DND-41 (cell line): ENCODE measurements at regions not wholly inside any gene's neighbourhood (a gene's known extent, or its start where the extent isn't known, plus 50 kb on each side); places are given as distances from the start of the nearest gene placed in this dataset.

ENCODE experiments used
- ATAC-seq: fragments of 200-7000 bp; cut with Tn5 transposase; 3 replicates; pipeline ENCODE4 v1.9.1; 2021; ENCODE audit warnings: low read depth; ENCODE audit not compliant: insufficient read depth
- DNase-seq: peaks from one replicate; pipeline ENCODE4 v3.0.0-alpha.2; 2020
- H2AFZ ChIP-seq: 2 replicates; pipeline ENCODE4 v1.6.0; 2012; ENCODE audit warnings: low read depth, low read length
- H3K27ac ChIP-seq: 2 replicates; pipeline ENCODE4 v1.5.1; 2012; ENCODE audit warnings: low read length, inconsistent platforms
- H3K27me3 ChIP-seq: fragments of 200-600 bp; sonication (generic); 2 replicates; pipeline ENCODE4 v1.6.0; 2012; ENCODE audit warnings: low read length, mild to moderate bottlenecking, inconsistent platforms; ENCODE audit not compliant: insufficient read depth, poor library complexity
- H3K36me3 ChIP-seq: 2 replicates; pipeline ENCODE4 v1.5.1; 2012; ENCODE audit warnings: low read length, inconsistent platforms; ENCODE audit not compliant: insufficient read depth
- H3K4me1 ChIP-seq: 2 replicates; pipeline ENCODE4 v1.5.1; 2012; ENCODE audit warnings: mild to moderate bottlenecking, low read length; ENCODE audit not compliant: insufficient read depth
- H3K4me2 ChIP-seq: 2 replicates; pipeline ENCODE4 v1.6.0; 2012; ENCODE audit warnings: mild to moderate bottlenecking, moderate library complexity, low read length, inconsistent platforms; ENCODE audit not compliant: insufficient read depth
- H3K4me3 ChIP-seq, 2 experiments: fragments of 200-600 bp in 1 of 2; shearing (Covaris generic) in 1 of 2; 2 replicates each; pipeline ENCODE4 v1.5.1; 2012 to 2016; ENCODE audit warnings: inconsistent platforms in 2 of 2, low read length in 2 of 2, mild to moderate bottlenecking in 2 of 2, low read depth in 1 of 2, moderate library complexity in 1 of 2
- H3K79me2 ChIP-seq: 2 replicates; pipeline ENCODE4 v1.6.0; 2012; ENCODE audit warnings: low read length, inconsistent platforms; ENCODE audit not compliant: insufficient read depth
- H3K9ac ChIP-seq: 2 replicates; pipeline ENCODE4 v1.6.0; 2012; ENCODE audit warnings: low read depth, mild to moderate bottlenecking, inconsistent platforms, low read length, moderate library complexity
- H3K9me3 ChIP-seq: 2 replicates; pipeline ENCODE4 v1.5.1; 2012; ENCODE audit warnings: low read length, moderate library complexity, mild to moderate bottlenecking, inconsistent platforms; ENCODE audit not compliant: insufficient read depth, severe bottlenecking
- H4K20me1 ChIP-seq: 2 replicates; pipeline ENCODE4 v1.6.0; 2012; ENCODE audit warnings: low read length; ENCODE audit not compliant: insufficient read depth
- EZH2 ChIP-seq: IDR thresholded peaks from 3 replicates; pipeline ENCODE4 v1.6.1; 2012; ENCODE audit warnings: borderline replicate concordance, low read depth, mild to moderate bottlenecking, moderate library complexity, low read length, inconsistent platforms; ENCODE audit not compliant: severe bottlenecking
- TF ChIP-seq, protein P1 (sequence below): IDR thresholded peaks from 2 replicates; pipeline ENCODE4 v1.5.1; 2012; ENCODE audit warnings: borderline replicate concordance, low read length, moderate library complexity, mild to moderate bottlenecking; ENCODE audit not compliant: poor library complexity, severe bottlenecking; ENCODE audit errors: extremely low read depth

DNA sequence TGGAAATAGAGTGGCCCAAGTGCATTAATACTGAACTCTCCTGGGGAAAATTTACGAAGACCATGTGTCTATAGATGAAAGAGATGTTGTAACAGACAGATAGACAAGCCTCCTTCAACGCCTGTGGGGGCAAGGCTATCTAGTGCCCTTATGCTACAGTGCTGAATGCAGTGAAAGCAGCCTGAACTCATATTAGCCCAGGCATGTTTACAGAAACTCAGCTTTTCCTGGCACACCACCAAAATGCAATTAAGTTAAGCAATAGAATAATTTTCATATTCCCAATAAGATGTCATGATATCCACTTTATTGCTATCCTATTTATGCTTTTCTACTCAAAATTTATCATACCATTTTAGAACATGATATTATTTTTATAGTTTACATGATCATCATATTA, 277.0 kb downstream of the DIRAS2 start:
- Histone ChIP-seq H3K4me3 (no peak overlapping the region), H3K9ac (no peak overlapping the region), H3K79me2 (no peaks in the 10 kb centered on the region), H4K20me1 (no peaks in the 10 kb centered on the region), H3K9me3 (no peaks in the 10 kb centered on the region), H3K4me2 (no peak overlapping the region), H2AFZ (no peak overlapping the region), H3K36me3 (no peaks in the 10 kb centered on the region), H3K27ac (no peak overlapping the region), H3K4me1 (no peaks in the 10 kb centered on the region), H3K27me3 (no peaks in the 10 kb centered on the region)
- no peak for DNase-seq
- no peak for ATAC-seq
- no peak for TF ChIP-seq EZH2
- TF ChIP-seq, protein P1, sequence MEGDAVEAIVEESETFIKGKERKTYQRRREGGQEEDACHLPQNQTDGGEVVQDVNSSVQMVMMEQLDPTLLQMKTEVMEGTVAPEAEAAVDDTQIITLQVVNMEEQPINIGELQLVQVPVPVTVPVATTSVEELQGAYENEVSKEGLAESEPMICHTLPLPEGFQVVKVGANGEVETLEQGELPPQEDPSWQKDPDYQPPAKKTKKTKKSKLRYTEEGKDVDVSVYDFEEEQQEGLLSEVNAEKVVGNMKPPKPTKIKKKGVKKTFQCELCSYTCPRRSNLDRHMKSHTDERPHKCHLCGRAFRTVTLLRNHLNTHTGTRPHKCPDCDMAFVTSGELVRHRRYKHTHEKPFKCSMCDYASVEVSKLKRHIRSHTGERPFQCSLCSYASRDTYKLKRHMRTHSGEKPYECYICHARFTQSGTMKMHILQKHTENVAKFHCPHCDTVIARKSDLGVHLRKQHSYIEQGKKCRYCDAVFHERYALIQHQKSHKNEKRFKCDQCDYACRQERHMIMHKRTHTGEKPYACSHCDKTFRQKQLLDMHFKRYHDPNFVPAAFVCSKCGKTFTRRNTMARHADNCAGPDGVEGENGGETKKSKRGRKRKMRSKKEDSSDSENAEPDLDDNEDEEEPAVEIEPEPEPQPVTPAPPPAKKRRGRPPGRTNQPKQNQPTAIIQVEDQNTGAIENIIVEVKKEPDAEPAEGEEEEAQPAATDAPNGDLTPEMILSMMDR: no peak

DNA sequence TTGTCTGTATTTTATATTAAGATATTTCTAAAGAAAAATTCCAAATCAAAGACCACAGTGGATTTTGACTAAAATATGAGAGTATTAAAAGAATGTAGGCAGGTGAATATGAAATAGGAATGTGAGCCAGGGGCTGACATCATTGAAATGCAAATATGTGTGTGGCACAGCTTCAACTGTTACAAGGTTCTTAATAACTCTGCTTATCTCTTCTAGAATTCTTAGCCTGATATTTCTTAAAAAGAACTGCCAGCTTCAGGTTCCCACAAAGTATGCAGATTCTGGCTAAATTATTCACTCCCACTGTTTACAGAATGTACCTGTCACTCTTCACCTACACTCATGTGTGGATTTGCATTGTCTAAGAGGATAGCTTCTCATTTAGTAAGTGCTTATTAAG, 274.4 kb downstream of the DIRAS2 start:
- no peaks in the 10 kb centered on the region for H4K20me1 ChIP-seq
- no peaks in the 10 kb centered on the region for H3K9me3 ChIP-seq
- DNase-seq (no peak), ATAC-seq (no peak)
- H3K4me2 ChIP-seq: no peak overlapping the region
- TF ChIP-seq EZH2: no peak
- TF ChIP-seq, protein P1: no peak
- no peaks in the 10 kb centered on the region for H3K79me2 ChIP-seq
- H3K36me3 ChIP-seq: no peaks in the 10 kb centered on the region
- H3K27ac ChIP-seq: no peak overlapping the region
- no peaks in the 10 kb centered on the region for H3K27me3 ChIP-seq
- H3K9ac ChIP-seq: no peak overlapping the region
- H3K4me1 ChIP-seq: no peaks in the 10 kb centered on the region
- H2AFZ ChIP-seq: no peak overlapping the region
- no peak overlapping the region for H3K4me3 ChIP-seq

DNA sequence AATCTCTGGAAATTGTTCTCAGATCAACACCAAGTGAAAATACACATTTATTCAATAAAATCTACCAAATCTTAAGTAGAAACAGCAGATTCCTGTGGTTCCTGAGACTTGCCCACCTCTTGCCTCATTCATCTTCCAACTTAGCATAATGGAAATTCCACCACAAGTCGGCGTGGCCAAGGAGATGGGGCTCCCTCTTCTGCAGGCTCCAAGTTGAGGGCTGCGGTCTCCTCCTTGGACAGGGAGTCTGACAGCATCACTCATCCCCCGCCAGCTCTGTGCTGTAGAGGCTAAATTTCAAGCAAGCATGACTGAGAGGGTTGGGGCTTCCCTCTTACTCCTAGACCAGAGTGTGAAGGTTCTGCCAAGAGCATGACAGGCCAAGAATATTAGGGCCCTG, 273.7 kb downstream of the DIRAS2 start:
- H3K9me3 ChIP-seq: no peaks in the 10 kb centered on the region
- no peaks in the 10 kb centered on the region for H3K36me3 ChIP-seq
- H3K9ac ChIP-seq: no peak overlapping the region
- H3K79me2 ChIP-seq: no peaks in the 10 kb centered on the region
- H4K20me1 ChIP-seq: no peaks in the 10 kb centered on the region
- TF ChIP-seq, protein P1: no peak
- TF ChIP-seq EZH2: no peak
- H3K4me3 ChIP-seq: no peak overlapping the region
- H2AFZ ChIP-seq: no peak overlapping the region
- DNase-seq (no peak), ATAC-seq (no peak)
- no peak overlapping the region for H3K27ac ChIP-seq
- H3K4me2 ChIP-seq: no peak overlapping the region
- H3K27me3 ChIP-seq: no peaks in the 10 kb centered on the region
- H3K4me1 ChIP-seq: no peaks in the 10 kb centered on the region

DNA sequence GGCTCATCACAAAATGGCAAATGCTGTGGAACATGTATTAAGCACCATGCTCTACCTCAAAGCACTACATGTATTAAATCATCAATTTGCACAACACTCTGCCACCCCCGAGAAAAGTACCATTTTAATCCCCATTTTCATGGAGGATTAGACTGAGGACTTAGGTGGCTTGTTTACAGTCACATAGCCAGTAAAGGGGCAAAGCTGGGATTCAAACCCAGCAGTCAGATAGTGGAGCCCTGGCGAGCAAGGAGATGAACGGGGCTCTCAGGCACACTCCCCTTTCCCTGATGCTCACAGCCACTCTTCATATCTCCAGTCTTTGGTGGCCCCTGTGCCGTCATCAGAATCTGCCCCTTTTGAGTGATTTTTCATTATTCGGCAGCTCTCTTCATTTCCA, 262.9 kb downstream of the DIRAS2 start:
- no peak overlapping the region for H3K4me3 ChIP-seq
- H2AFZ ChIP-seq: no peak overlapping the region
- TF ChIP-seq, protein P1: no peak
- TF ChIP-seq EZH2: no peak

More for the DNA sequence above, 262.9 kb downstream of the DIRAS2 start:
- ATAC-seq (no peak), DNase-seq (no peak)
- Histone ChIP-seq H3K9ac (no peak overlapping the region), H4K20me1 (no peaks in the 10 kb centered on the region), H3K27me3 (peaks cover 14% of the 10 kb centered on the region), H3K79me2 (no peaks in the 10 kb centered on the region), H3K4me1 (no peaks in the 10 kb centered on the region), H3K36me3 (no peaks in the 10 kb centered on the region), H3K4me2 (no peak overlapping the region), H3K27ac (no peak overlapping the region), H3K9me3 (no peaks in the 10 kb centered on the region)
